Activated naive CD4-positive, alpha-beta T cell treated with anti-CD3 and anti-CD28 coated beads, Interleukin-2, amount 50 U/mL, for 72 hours (primary cell): ENCODE measurements at regions not wholly inside any gene's neighbourhood (a gene's known extent, or its start where the extent isn't known, plus 50 kb on each side); places are given as distances from the start of the nearest gene placed in this dataset.

Source experiments
- ATAC-seq, 2 donors: fragments of 150-1000 bp; cut with Tn5 transposase; 2 replicates each; pipeline ENCODE4 v1.10.0; 2021; ENCODE audit warnings: mild to moderate bottlenecking in 2 of 2, moderate library complexity in 2 of 2
- DNase-seq, 2 donors: peaks; one replicate each; pipeline ENCODE4 v3.0.0; 2021 to 2022; ENCODE audit warnings: low spot score in 2 of 2
- H3K27ac Mint-ChIP-seq, 2 donors: one replicate each; pipeline ENCODE4 v1.8.0; 2022; ENCODE audit warnings: mild to moderate bottlenecking in 2 of 2, mixed read lengths in 2 of 2
- H3K36me3 Mint-ChIP-seq, 2 donors: one replicate each; pipeline ENCODE4 v1.8.0; 2022; ENCODE audit warnings: mixed read lengths in 2 of 2
- H3K9me3 Mint-ChIP-seq, 2 donors: one replicate each; pipeline ENCODE4 v1.8.0; 2022; ENCODE audit warnings: mixed read lengths in 2 of 2

- Mint-ChIP-seq H3K9me3 (no peaks in the 10 kb centered on the region), H3K27ac (no peak overlapping the region), H3K36me3 (no peaks in the 10 kb centered on the region)
- ATAC-seq = no peak
- DNase-seq = no peak
Measured at GRCh38 chr6:41459738-41460137, 86.4 kb upstream of the FOXP4 start.

- no peak overlapping the region for H3K27ac Mint-ChIP-seq
- DNase-seq (no peak), ATAC-seq (no peak)
- no peaks in the 10 kb centered on the region for H3K9me3 Mint-ChIP-seq
- no peaks in the 10 kb centered on the region for H3K36me3 Mint-ChIP-seq
Measured at GRCh38 chr6:41460742-41461336, 85.3 kb upstream of the FOXP4 start.

- DNase-seq (no peak), ATAC-seq (no peak)
- no peaks in the 10 kb centered on the region for H3K9me3 Mint-ChIP-seq
- no peak overlapping the region for H3K27ac Mint-ChIP-seq
- no peaks in the 10 kb centered on the region for H3K36me3 Mint-ChIP-seq
Measured at GRCh38 chr6:41462033-41462432, 84.1 kb upstream of the FOXP4 start.

- ATAC-seq (peak; percentile 56 to 66), DNase-seq (no peak)
- Mint-ChIP-seq H3K36me3 (no peaks in the 10 kb centered on the region), H3K27ac (no peak overlapping the region), H3K9me3 (no peaks in the 10 kb centered on the region)
Measured at GRCh38 chr6:41463062-41463930, 82.9 kb upstream of the FOXP4 start.

GRCh38 chr6:41464019-41464418, 82.2 kb upstream of the FOXP4 start:
- Mint-ChIP-seq H3K36me3 (no peaks in the 10 kb centered on the region), H3K27ac (no peak overlapping the region), H3K9me3 (no peaks in the 10 kb centered on the region)
- ATAC-seq (no peak), DNase-seq (no peak)

GRCh38 chr6:41464481-41464880, 81.7 kb upstream of the FOXP4 start:
- H3K36me3 Mint-ChIP-seq = no peaks in the 10 kb centered on the region
- H3K27ac Mint-ChIP-seq = no peak overlapping the region
- ATAC-seq (no peak), DNase-seq (no peak)
- no peaks in the 10 kb centered on the region for H3K9me3 Mint-ChIP-seq

GRCh38 chr6:41466437-41466990, 79.7 kb upstream of the FOXP4 start:
- DNase-seq = no peak

GRCh38 chr6:41467061-41467460, 79.1 kb upstream of the FOXP4 start:
- ATAC-seq = no peak
- no peak overlapping the region for H3K27ac Mint-ChIP-seq
- no peaks in the 10 kb centered on the region for H3K9me3 Mint-ChIP-seq
- no peaks in the 10 kb centered on the region for H3K36me3 Mint-ChIP-seq
- DNase-seq = no peak

More at GRCh38 chr6:41466437-41466990, 79.7 kb upstream of the FOXP4 start:
- no peak overlapping the region for H3K27ac Mint-ChIP-seq
- ATAC-seq = no peak
- no peaks in the 10 kb centered on the region for H3K36me3 Mint-ChIP-seq
- no peaks in the 10 kb centered on the region for H3K9me3 Mint-ChIP-seq

GRCh38 chr6:41467627-41468404, 78.4 kb upstream of the FOXP4 start:
- Mint-ChIP-seq H3K27ac (no peak overlapping the region), H3K36me3 (no peaks in the 10 kb centered on the region), H3K9me3 (no peaks in the 10 kb centered on the region)
- ATAC-seq (no peak), DNase-seq (no peak)

GRCh38 chr6:41469156-41470028, 76.8 kb upstream of the FOXP4 start:
- H3K27ac Mint-ChIP-seq = no peak overlapping the region
- no peaks in the 10 kb centered on the region for H3K36me3 Mint-ChIP-seq
- no peak for DNase-seq
- no peak for ATAC-seq
- no peaks in the 10 kb centered on the region for H3K9me3 Mint-ChIP-seq

GRCh38 chr6:41470029-41470330, 76.2 kb upstream of the FOXP4 start:
- H3K27ac Mint-ChIP-seq = no peak overlapping the region
- H3K9me3 Mint-ChIP-seq = no peaks in the 10 kb centered on the region
- no peaks in the 10 kb centered on the region for H3K36me3 Mint-ChIP-seq
- no peak for DNase-seq
- ATAC-seq = peak in 1 of 2 donors; percentile 67

- H3K9me3 Mint-ChIP-seq = no peaks in the 10 kb centered on the region
- DNase-seq = peak in 1 of 2 donors; percentile 23
Measured at GRCh38 chr6:41470331-41471063, 75.7 kb upstream of the FOXP4 start.

GRCh38 chr6:41471064-41471895, 74.9 kb upstream of the FOXP4 start:
- ATAC-seq (no peak), DNase-seq (no peak)
- Mint-ChIP-seq H3K27ac (peak overlapping the region in 1 of 2 donors; percentile 32), H3K36me3 (no peaks in the 10 kb centered on the region), H3K9me3 (no peaks in the 10 kb centered on the region)

More at GRCh38 chr6:41470331-41471063, 75.7 kb upstream of the FOXP4 start:
- Mint-ChIP-seq H3K36me3 (no peaks in the 10 kb centered on the region), H3K27ac (peak overlapping the region in 1 of 2 donors; percentile 32)
- ATAC-seq = peak; percentile 41 to 49

- no peak overlapping the region for H3K27ac Mint-ChIP-seq
- no peaks in the 10 kb centered on the region for H3K9me3 Mint-ChIP-seq
- DNase-seq (no peak), ATAC-seq (no peak)
- H3K36me3 Mint-ChIP-seq = no peaks in the 10 kb centered on the region
Measured at GRCh38 chr6:41474213-41474933, 71.8 kb upstream of the FOXP4 start.
